Neural cell (in vitro differentiated cells): ENCODE measurements at regions not wholly inside any gene's neighbourhood (a gene's known extent, or its start where the extent isn't known, plus 50 kb on each side); places are given as distances from the start of the nearest gene placed in this dataset.

ENCODE experiments used
- H2AFZ ChIP-seq: fragments of 200-600, 300-800 bp; sonication (generic), shearing (Covaris generic); 2 replicates; pipeline ENCODE4 v1.6.0; 2014; ENCODE audit warnings: low read depth, mild to moderate bottlenecking, antibody characterized with exemption, low read length, moderate library complexity
- H3F3A ChIP-seq: fragments of 200-600 bp; shearing (Covaris generic); 2 replicates; pipeline ENCODE4 v1.6.1; 2016; ENCODE audit warnings: mild to moderate bottlenecking, moderate library complexity, mixed read lengths, antibody characterized with exemption, low read length; ENCODE audit not compliant: insufficient read depth, poor library complexity, severe bottlenecking
- H3K27ac ChIP-seq: fragments of 200-600, 300-800 bp; sonication (generic), shearing (Covaris generic); 2 replicates; pipeline ENCODE4 v1.5.1; 2014; ENCODE audit warnings: mild to moderate bottlenecking, low read length, moderate library complexity
- H3K27me3 ChIP-seq: fragments of 300-800, 200-600 bp; sonication (generic), shearing (Covaris generic); 2 replicates; pipeline ENCODE4 v1.6.0; 2014; ENCODE audit warnings: mild to moderate bottlenecking, low read depth, low read length, moderate library complexity; ENCODE audit not compliant: insufficient read depth
- H3K36me3 ChIP-seq: fragments of 300-800, 200-600 bp; sonication (generic), shearing (Covaris generic); 2 replicates; pipeline ENCODE4 v1.5.1; 2014; ENCODE audit warnings: mild to moderate bottlenecking, antibody characterized with exemption, low read length, moderate library complexity; ENCODE audit not compliant: insufficient read depth
- H3K4me2 ChIP-seq: fragments of 300-800, 200-600 bp; sonication (generic), shearing (Covaris generic); 2 replicates; pipeline ENCODE4 v1.6.0; 2014; ENCODE audit warnings: mild to moderate bottlenecking, low read length
- H3K4me3 ChIP-seq: fragments of 300-800, 200-600 bp; sonication (generic), shearing (Covaris generic); 2 replicates; pipeline ENCODE4 v1.5.1; 2014; ENCODE audit warnings: mild to moderate bottlenecking, low read length, moderate library complexity
- H3K79me2 ChIP-seq: fragments of 200-600 bp; shearing (Covaris generic); replicated peaks from 2 replicates; pipeline ENCODE4 v1.6.0; 2014; ENCODE audit warnings: mild to moderate bottlenecking, low read length, moderate library complexity; ENCODE audit not compliant: insufficient read depth
- H3K9ac ChIP-seq: fragments of 300-800, 200-600 bp; sonication (generic), shearing (Covaris generic); 2 replicates; pipeline ENCODE4 v1.6.1; 2016; ENCODE audit warnings: mild to moderate bottlenecking, low read length, mixed read lengths
- H3K9me2 ChIP-seq: fragments of 200-600 bp; shearing (Covaris generic); 2 replicates; pipeline ENCODE4 v1.6.1; 2016; ENCODE audit warnings: mild to moderate bottlenecking, low read length, mixed read lengths; ENCODE audit not compliant: insufficient read depth
- H3K9me3 ChIP-seq: fragments of 200-600, 300-800 bp; sonication (generic), shearing (Covaris generic); 2 replicates; pipeline ENCODE4 v1.6.1; 2016; ENCODE audit warnings: mild to moderate bottlenecking, mixed run types, low read length, moderate library complexity, mixed read lengths
- H4K20me1 ChIP-seq: fragments of 200-600 bp; shearing (Covaris generic); 2 replicates; pipeline ENCODE4 v1.6.1; 2016; ENCODE audit warnings: mild to moderate bottlenecking, mixed run types; ENCODE audit not compliant: insufficient read depth
- CTCF ChIP-seq: fragments of 450-650 bp; IDR thresholded peaks from 2 replicates; pipeline ENCODE4 v1.5.1; 2014; ENCODE audit warnings: antibody characterized with exemption, mild to moderate bottlenecking, moderate library complexity; ENCODE audit not compliant: poor library complexity, severe bottlenecking
- EP300 ChIP-seq: fragments of 450-650 bp; conservative IDR thresholded peaks from 2 replicates; pipeline ENCODE4 v1.6.1; 2014; ENCODE audit warnings: antibody characterized with exemption, mild to moderate bottlenecking, moderate library complexity; ENCODE audit not compliant: poor library complexity, severe bottlenecking
- EZH2 ChIP-seq: fragments of 200-600, 300-800 bp; shearing (Covaris generic), sonication (generic); IDR thresholded peaks from 2 replicates; pipeline ENCODE4 v1.6.1; 2014; ENCODE audit warnings: antibody characterized with exemption, low read length, borderline replicate concordance, mild to moderate bottlenecking; ENCODE audit not compliant: insufficient read depth, poor library complexity, severe bottlenecking
- MXI1 ChIP-seq: fragments of 450-650 bp; conservative IDR thresholded peaks from 2 replicates; pipeline ENCODE4 v1.6.1; 2014; ENCODE audit warnings: antibody characterized with exemption, mild to moderate bottlenecking; ENCODE audit not compliant: poor library complexity, severe bottlenecking
- POLR2AphosphoS5 ChIP-seq: IDR thresholded peaks from 2 replicates; pipeline ENCODE4 v1.6.1; 2012
- RAD21 ChIP-seq: fragments of 450-650 bp; conservative IDR thresholded peaks from 2 replicates; pipeline ENCODE4 v1.6.1; 2014; ENCODE audit warnings: antibody characterized with exemption, mild to moderate bottlenecking, moderate library complexity
- REST ChIP-seq: IDR thresholded peaks from 2 replicates; pipeline ENCODE4 v1.6.1; 2012; ENCODE audit warnings: borderline replicate concordance
- SMC3 ChIP-seq: fragments of 450-650 bp; conservative IDR thresholded peaks from 2 replicates; pipeline ENCODE4 v1.6.1; 2014; ENCODE audit warnings: antibody characterized with exemption, mild to moderate bottlenecking, moderate library complexity; ENCODE audit not compliant: poor library complexity
- TAF1 ChIP-seq: IDR thresholded peaks from 2 replicates; pipeline ENCODE4 v1.6.1; 2012; ENCODE audit warnings: low read depth

- Histone ChIP-seq H2AFZ (no peak overlapping the region), H3K9me3 (no peaks in the 10 kb centered on the region), H3K9ac (no peak overlapping the region)
These were observed 378.6 kb upstream of the MCTP2 start for GRCh38 chr15:93852761-93853160.

DNA sequence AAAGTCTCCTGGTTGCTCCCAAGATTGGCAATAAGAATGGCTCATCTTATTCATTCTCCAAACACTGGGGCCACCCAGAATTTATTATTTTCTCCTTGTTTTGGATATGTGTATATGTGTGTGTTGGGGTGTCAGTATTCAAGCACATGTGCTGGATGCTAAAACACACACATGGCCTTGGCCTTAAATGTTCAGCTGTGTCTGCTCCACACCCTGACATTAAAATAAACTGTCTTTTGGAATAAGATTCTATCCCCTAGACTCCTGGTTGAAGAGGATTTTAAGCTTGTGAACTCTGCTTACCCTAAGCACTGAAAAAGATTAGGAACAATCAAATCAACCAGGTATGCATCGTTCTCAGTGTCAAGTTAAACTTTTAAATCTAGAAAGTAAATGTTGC lies 382.9 kb upstream of the MCTP2 start:
- Histone ChIP-seq H3K27me3 (no peaks in the 10 kb centered on the region), H3K9me3 (no peaks in the 10 kb centered on the region), H3K36me3 (no peaks in the 10 kb centered on the region), H3F3A (no peaks in the 10 kb centered on the region), H3K79me2 (no peaks in the 10 kb centered on the region), H4K20me1 (no peaks in the 10 kb centered on the region), H3K9ac (no peak overlapping the region), H3K9me2 (no peaks in the 10 kb centered on the region), H3K4me3 (no peak overlapping the region), H2AFZ (no peak overlapping the region), H3K27ac (no peak overlapping the region), H3K4me2 (no peak overlapping the region)
- TF ChIP-seq TAF1 (no peak), EP300 (no peak), RAD21 (no peak), EZH2 (no peak), SMC3 (no peak), REST (no peak), MXI1 (no peak)

More at GRCh38 chr15:93852761-93853160, 378.6 kb upstream of the MCTP2 start:
- no peak for TF ChIP-seq SMC3
- no peak for TF ChIP-seq POLR2AphosphoS5
- TF ChIP-seq EP300: no peak
- no peak for TF ChIP-seq EZH2
- no peak for TF ChIP-seq RAD21
- no peak for TF ChIP-seq REST
- TF ChIP-seq CTCF: no peak
- no peak for TF ChIP-seq TAF1
- TF ChIP-seq MXI1: no peak
- no peaks in the 10 kb centered on the region for H3F3A ChIP-seq
- H3K9me2 ChIP-seq: no peaks in the 10 kb centered on the region
- no peak overlapping the region for H3K27ac ChIP-seq
- no peaks in the 10 kb centered on the region for H3K79me2 ChIP-seq
- H4K20me1 ChIP-seq: no peaks in the 10 kb centered on the region
- no peaks in the 10 kb centered on the region for H3K27me3 ChIP-seq
- H3K4me2 ChIP-seq: no peak overlapping the region
- no peaks in the 10 kb centered on the region for H3K36me3 ChIP-seq
- H3K4me3 ChIP-seq: no peak overlapping the region
